ENCODE measurements at regions not wholly inside any gene's neighbourhood (a gene's known extent, or its start where the extent isn't known, plus 50 kb on each side); places are given as distances from the start of the nearest gene placed in this dataset.

DNA sequence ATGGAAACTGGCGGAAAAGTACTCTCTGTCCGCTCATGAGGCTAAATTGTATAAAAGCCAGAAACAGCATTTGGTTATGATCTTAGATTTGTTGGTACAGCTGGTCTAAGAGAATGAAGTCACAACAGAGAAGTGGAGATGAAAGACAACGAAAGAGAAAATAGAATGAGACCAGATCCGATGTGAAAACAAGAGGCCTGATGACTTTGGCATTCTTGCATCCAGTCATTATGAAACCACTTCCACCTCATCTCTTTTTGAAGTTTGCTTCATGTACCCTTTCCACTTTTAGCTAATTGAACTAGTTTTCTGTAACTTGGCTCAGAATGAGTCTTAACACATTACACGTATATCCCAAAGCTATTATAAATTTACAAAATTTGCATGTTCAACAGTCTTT is 1431.7 kb downstream of the LRRC4C start (continued):
- TF ChIP-seq, protein P1, sequence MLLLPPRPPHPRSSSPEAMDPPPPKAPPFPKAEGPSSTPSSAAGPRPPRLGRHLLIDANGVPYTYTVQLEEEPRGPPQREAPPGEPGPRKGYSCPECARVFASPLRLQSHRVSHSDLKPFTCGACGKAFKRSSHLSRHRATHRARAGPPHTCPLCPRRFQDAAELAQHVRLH (CRISPR knock-in tag; IDR thresholded peaks at IDR 0.05; ENCODE audit: borderline replicate concordance, low read depth) = no peak
- TF ChIP-seq, protein P2, sequence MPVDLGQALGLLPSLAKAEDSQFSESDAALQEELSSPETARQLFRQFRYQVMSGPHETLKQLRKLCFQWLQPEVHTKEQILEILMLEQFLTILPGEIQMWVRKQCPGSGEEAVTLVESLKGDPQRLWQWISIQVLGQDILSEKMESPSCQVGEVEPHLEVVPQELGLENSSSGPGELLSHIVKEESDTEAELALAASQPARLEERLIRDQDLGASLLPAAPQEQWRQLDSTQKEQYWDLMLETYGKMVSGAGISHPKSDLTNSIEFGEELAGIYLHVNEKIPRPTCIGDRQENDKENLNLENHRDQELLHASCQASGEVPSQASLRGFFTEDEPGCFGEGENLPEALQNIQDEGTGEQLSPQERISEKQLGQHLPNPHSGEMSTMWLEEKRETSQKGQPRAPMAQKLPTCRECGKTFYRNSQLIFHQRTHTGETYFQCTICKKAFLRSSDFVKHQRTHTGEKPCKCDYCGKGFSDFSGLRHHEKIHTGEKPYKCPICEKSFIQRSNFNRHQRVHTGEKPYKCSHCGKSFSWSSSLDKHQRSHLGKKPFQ (CRISPR knock-in tag; IDR thresholded peaks at IDR 0.05; ENCODE audit: insufficient replicate concordance) = no peak
- TF ChIP-seq NKX3-1 (CRISPR knock-in tag; IDR thresholded peaks at IDR 0.05) (no peak), HOXA3 (CRISPR knock-in tag; IDR thresholded peaks at IDR 0.05) (no peak), ZNF101 (CRISPR knock-in tag; IDR thresholded peaks at IDR 0.05; ENCODE audit: borderline replicate concordance, low read depth) (no peak), ZNF891 (CRISPR knock-in tag; IDR thresholded peaks at IDR 0.05) (no peak), CBFB (CRISPR knock-in tag; IDR thresholded peaks at IDR 0.05) (no peak), CREB1 (IDR thresholded peaks at IDR 0.05) (no peak), CREB1 (CRISPR knock-in tag; IDR thresholded peaks at IDR 0.05) (no peak), ZNF124 (CRISPR knock-in tag; IDR thresholded peaks at IDR 0.05) (no peak)
- TF ChIP-seq, protein P3, sequence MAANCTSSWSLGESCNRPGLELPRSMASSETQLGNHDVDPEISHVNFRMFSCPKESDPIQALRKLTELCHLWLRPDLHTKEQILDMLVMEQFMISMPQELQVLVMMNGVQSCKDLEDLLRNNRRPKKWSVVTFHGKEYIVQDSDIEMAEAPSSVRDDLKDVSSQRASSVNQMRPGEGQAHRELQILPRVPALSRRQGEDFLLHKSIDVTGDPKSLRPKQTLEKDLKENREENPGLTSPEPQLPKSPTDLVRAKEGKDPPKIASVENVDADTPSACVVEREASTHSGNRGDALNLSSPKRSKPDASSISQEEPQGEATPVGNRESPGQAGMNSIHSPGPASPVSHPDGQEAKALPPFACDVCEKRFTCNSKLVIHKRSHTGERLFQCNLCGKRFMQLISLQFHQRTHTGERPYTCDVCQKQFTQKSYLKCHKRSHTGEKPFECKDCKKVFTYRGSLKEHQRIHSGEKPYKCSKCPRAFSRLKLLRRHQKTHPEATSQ (CRISPR knock-in tag; IDR thresholded peaks at IDR 0.05; ENCODE audit: borderline replicate concordance) = no peak
- TF ChIP-seq, protein P4, sequence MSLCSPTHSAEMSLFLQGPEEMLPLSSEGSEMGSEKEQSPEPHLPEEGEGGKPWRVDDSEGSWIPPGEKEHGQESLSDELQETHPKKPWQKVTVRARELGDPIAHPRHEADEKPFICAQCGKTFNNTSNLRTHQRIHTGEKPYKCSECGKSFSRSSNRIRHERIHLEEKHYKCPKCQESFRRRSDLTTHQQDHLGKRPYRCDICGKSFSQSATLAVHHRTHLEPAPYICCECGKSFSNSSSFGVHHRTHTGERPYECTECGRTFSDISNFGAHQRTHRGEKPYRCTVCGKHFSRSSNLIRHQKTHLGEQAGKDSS (CRISPR knock-in tag; IDR thresholded peaks at IDR 0.05; ENCODE audit: borderline replicate concordance, low read depth) = no peak
